ENCODE measurements at regions not wholly inside any gene's neighbourhood (a gene's known extent, or its start where the extent isn't known, plus 50 kb on each side); places are given as distances from the start of the nearest gene placed in this dataset.

DNA sequence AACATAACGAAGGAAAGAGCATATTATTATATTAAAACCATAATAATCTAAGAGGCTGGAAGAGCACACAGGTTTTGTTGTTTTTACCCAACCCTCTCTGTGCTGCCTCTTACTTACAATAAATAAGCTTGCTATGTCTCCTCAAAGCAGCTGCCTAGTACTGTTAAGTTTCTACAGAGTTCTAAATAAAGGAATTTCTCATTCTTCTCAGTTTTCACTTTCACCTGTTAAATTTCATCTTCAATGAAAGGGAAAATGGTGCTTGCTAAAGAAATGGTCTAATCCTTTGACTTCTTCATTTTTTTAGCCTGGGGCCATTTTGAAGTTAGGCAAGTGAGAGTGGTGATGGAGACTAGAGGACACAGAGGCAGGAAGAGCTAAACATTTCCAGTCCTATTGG, 396.1 kb downstream of the MAN2A1 start:
- DNase-seq (ENCODE audit: low read depth): no peak
- TF ChIP-seq, protein P1, sequence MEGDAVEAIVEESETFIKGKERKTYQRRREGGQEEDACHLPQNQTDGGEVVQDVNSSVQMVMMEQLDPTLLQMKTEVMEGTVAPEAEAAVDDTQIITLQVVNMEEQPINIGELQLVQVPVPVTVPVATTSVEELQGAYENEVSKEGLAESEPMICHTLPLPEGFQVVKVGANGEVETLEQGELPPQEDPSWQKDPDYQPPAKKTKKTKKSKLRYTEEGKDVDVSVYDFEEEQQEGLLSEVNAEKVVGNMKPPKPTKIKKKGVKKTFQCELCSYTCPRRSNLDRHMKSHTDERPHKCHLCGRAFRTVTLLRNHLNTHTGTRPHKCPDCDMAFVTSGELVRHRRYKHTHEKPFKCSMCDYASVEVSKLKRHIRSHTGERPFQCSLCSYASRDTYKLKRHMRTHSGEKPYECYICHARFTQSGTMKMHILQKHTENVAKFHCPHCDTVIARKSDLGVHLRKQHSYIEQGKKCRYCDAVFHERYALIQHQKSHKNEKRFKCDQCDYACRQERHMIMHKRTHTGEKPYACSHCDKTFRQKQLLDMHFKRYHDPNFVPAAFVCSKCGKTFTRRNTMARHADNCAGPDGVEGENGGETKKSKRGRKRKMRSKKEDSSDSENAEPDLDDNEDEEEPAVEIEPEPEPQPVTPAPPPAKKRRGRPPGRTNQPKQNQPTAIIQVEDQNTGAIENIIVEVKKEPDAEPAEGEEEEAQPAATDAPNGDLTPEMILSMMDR (conservative IDR thresholded peaks at IDR 0.05; ENCODE audit: low read depth, low read length): no peak
- H3K4me3 ChIP-seq (ENCODE audit: low read depth, low read length): no peak overlapping the region

DNA sequence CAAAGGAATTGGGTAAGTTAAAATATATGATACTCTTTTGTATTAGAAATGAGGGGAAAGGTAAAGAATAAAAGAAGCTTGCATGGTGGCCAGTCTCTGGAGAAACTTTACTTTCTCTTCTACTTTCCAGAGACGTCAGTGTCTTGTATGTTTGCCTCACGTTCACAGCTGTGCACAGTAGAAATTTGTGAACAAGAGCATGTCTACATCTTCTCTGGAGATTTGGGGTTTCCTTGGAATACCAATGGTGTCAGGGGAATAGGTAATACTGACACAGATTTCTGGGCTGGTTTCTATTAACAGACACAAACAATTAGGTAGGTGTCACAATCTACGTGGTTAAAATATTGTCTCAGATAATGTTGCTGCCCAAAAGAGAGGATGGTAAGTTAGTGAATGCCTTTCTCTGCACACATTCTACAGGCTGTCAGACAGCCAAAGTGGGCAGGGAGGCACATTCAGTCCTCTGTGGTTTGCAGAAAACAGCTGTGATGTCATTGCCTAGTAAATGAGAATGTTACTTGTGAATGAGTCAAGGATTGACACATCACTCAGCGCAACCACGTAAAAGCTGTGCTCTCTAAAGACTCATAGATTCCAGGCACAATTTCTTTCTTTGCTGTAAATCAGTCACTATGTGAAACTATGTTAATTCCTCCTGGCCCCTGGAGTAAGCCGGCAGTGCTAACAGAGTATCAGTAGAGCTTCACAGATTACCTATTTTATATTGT, 397.1 kb downstream of the MAN2A1 start:
- DNase-seq (ENCODE audit: low read depth): peak; percentile 96
- TF ChIP-seq, protein P1 (conservative IDR thresholded peaks at IDR 0.05; ENCODE audit: low read depth, low read length): no peak
- no peak overlapping the region for H3K4me3 ChIP-seq (ENCODE audit: low read depth, low read length)

DNA sequence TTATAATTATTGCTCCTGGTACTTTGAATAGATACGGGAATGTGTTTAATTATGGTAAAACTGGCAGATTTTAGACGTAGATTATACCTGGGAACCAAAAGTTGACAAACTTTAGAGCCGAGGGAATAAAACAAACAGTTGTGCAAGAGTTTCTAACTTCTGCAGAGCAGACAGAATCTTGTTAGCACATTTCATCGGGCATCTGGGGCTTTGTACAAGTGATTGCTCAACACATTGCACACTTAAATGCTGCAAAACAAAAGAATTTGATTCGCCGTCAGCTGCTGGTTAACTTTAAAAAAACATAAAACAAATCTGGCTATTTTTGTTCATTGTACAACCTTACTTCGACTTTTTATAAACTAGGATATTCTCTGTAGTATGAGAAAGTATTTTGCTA, 398.1 kb downstream of the MAN2A1 start:
- DNase-seq (ENCODE audit: low read depth): peak; percentile 78
- H3K4me3 ChIP-seq (ENCODE audit: low read depth, low read length): no peak overlapping the region
- TF ChIP-seq, protein P1 (conservative IDR thresholded peaks at IDR 0.05; ENCODE audit: low read depth, low read length): no peak

DNA sequence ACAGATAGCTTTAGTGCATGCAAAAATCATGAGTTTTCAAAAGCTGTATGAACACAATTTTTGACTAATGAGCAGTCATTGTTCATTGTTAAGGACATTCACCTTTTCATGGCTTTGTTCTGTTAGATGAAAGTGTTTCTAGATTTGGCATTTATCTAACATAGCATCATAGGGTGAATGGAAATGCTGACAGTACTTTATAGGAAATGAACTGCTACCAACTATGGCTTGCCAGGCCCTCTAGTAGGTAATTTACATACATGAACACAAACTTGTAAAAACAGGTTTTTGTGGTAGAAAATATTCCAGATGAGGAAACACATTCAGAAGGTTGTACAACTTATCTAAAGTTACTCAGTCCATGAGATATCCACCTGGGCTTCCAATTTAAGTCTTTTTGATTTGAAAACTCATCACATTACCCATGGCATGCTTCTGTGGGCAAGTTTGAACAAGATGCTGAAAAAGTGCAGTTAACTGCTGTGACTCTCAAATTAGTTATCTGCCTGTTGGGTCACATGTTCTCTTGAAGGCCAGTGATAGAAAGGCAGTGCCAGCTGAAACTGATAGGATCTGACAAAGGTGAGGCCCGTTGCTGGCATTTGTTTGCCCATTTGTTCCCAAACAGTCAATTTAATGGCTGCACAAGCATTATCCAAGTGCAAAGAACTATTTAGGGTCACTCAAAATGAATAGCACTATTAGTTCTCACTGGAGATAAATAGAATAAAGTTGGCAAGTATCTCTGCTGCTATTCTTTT, 399.1 kb downstream of the MAN2A1 start:
- TF ChIP-seq, protein P1 (conservative IDR thresholded peaks at IDR 0.05; ENCODE audit: low read depth, low read length): no peak
- no peak for DNase-seq (ENCODE audit: low read depth)
- no peak overlapping the region for H3K4me3 ChIP-seq (ENCODE audit: low read depth, low read length)

DNA sequence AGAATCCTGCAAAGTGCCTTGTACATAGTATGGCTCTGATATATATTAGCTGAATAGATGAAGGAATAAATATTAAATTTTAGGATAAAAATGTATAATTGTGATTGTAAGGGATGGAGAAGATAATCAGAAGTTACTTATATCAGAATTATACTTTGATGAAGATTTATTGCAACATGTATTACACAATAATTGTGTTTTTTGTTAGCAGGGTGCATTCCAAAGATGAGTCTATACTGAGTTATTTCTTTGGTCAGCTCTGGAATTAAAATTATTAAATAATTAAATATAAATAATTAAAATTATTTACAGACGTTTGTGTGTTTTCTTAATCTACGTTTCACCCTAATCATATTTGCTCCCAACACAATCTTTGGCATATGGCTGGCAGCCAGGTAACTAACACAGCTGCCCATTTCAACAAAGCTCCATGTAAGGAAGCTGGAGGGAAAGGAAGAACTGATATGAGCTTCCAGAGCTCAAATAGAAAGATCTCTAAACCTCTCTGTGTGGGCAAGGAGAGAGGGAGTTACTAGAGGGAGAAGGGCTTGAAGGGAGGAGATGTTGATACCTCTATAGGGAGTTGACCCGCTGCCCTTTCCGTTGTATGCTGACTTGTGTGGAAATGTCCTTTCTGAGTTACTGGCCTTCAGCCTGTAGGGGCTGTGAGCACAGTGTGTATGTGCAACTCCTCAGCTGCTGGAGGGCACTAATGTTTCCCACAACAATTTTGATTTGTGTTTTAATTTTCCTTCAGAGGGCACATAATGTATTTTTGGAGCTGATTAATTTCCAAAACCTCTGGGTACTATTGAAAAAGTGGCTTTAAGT, 403.4 kb downstream of the MAN2A1 start:
- TF ChIP-seq, protein P1 (conservative IDR thresholded peaks at IDR 0.05; ENCODE audit: low read depth, low read length): peak; percentile 20
- peak; percentile 39 for DNase-seq (ENCODE audit: low read depth)

GRCh38 chr5:110094109-110094508, 404.4 kb downstream of the MAN2A1 start:
- DNase-seq (ENCODE audit: low read depth): no peak
- H3K4me3 ChIP-seq (ENCODE audit: low read depth, low read length): no peak overlapping the region
- TF ChIP-seq, protein P1 (conservative IDR thresholded peaks at IDR 0.05; ENCODE audit: low read depth, low read length): no peak

More for the DNA sequence above, 403.4 kb downstream of the MAN2A1 start:
- no peak overlapping the region for H3K4me3 ChIP-seq (ENCODE audit: low read depth, low read length)

Data from choroid plexus epithelial cell (primary cell).